RWPE1 (cell line): ENCODE measurements at regions not wholly inside any gene's neighbourhood (a gene's known extent, or its start where the extent isn't known, plus 50 kb on each side); places are given as distances from the start of the nearest gene placed in this dataset.

Source experiments
- CTCF ChIA-PET: fragments of 350-600 bp; sonication (Branson Sonifier 250); formaldehyde crosslinking; extraction: SDS; loops from one replicate; lab custom pipeline; 2021; lab: Yijun Ruan, JAX
- POLR2A ChIA-PET: fragments of 400-600 bp; formaldehyde crosslinking; extraction: SDS; loops from one replicate; lab custom pipeline; 2020; ENCODE audit warnings: antibody characterized with exemption; ENCODE audit not compliant: low non-redundant PET; lab: Yijun Ruan, JAX
- DNase-seq: peaks from one replicate; pipeline ENCODE4 v3.0.0; 2012; ENCODE audit warnings: low spot score
- H3K27ac ChIP-seq: fragments of 450-650 bp; 2 replicates; pipeline ENCODE4 v1.5.1; 2017
- TF ChIP-seq, protein P1 (sequence below): fragments of 450-650 bp; conservative IDR thresholded peaks from 2 replicates; pipeline ENCODE4 v1.5.1; 2017; ENCODE audit warnings: low read depth, mild to moderate bottlenecking

DNA sequence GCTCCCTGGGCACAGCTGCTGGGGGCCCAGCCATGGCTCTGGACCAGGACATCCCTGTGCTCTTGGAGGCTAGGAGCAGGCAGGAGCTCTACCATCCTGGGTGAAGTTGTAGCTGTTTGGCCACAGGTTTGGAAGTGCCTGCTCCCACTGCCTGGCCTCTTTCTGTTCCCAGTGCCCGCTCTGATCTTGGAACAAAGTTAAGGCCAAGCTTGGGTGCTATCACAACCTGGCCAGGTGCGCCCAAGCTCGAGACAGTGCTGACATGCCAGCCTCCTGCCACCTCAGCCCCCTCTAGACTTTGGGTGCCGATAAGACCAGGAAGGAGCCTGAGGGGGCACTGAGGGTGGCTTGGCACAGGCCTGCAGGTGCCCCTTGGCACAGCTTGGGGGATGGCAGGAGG, 686.1 kb upstream of the AADAT start:
- CTCF ChIA-PET, result no interaction called here
- TF ChIP-seq, protein P1, sequence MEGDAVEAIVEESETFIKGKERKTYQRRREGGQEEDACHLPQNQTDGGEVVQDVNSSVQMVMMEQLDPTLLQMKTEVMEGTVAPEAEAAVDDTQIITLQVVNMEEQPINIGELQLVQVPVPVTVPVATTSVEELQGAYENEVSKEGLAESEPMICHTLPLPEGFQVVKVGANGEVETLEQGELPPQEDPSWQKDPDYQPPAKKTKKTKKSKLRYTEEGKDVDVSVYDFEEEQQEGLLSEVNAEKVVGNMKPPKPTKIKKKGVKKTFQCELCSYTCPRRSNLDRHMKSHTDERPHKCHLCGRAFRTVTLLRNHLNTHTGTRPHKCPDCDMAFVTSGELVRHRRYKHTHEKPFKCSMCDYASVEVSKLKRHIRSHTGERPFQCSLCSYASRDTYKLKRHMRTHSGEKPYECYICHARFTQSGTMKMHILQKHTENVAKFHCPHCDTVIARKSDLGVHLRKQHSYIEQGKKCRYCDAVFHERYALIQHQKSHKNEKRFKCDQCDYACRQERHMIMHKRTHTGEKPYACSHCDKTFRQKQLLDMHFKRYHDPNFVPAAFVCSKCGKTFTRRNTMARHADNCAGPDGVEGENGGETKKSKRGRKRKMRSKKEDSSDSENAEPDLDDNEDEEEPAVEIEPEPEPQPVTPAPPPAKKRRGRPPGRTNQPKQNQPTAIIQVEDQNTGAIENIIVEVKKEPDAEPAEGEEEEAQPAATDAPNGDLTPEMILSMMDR, result no peak
- H3K27ac ChIP-seq, result no peak overlapping the region
- POLR2A ChIA-PET, result no interaction called here
- no peak for DNase-seq

DNA sequence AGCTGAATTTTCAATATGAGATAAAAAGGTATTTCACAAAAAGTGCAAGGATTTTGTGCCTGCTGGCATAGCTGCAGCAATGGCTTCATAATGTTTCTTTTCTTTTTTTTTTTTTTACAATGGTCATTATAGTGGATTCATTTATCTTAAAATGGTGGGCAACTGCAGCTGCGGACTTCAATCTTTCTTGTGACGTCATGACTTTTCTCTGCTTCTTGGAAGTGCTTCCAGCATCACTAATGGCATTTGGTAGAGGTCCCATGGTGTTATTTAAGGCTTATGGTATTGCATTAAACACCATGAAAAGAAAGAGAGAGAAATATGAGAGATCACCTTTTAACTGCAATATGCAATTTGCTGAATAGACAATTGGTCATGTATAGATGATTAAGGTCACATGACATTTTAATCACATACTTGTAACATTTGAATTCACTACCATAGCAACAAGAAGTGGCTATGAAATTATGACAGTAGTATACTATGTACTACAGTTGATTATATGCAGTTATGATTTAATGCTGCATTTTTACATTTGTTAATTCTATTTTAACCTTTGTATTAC, 684.0 kb upstream of the AADAT start:
- no peak overlapping the region for H3K27ac ChIP-seq
- DNase-seq, result no peak
- CTCF ChIA-PET, result no interaction called here
- POLR2A ChIA-PET, result no interaction called here
- TF ChIP-seq, protein P1, result no peak

DNA sequence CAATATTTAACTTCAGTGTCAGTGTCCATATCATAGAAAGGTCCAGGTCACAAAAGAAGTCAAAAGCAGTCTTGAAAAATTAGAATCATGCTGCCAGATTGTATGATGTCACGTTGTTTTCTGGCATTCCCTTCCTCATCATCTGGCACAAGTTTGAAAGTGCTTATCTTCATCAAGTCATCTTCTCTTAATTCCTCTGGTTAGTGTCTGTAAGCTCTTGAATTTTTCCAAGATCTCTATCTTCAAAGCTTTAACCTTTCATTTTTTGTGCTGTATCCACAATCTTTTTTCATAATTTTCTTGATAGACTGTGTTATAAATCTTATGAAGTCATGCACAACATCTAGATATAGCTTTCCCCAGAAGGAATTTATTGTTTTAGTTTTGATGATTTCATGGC, 682.7 kb upstream of the AADAT start:
- no peak for DNase-seq
- CTCF ChIA-PET, result no interaction called here
- TF ChIP-seq, protein P1, result no peak
- H3K27ac ChIP-seq, result no peak overlapping the region
- POLR2A ChIA-PET, result no interaction called here

DNA sequence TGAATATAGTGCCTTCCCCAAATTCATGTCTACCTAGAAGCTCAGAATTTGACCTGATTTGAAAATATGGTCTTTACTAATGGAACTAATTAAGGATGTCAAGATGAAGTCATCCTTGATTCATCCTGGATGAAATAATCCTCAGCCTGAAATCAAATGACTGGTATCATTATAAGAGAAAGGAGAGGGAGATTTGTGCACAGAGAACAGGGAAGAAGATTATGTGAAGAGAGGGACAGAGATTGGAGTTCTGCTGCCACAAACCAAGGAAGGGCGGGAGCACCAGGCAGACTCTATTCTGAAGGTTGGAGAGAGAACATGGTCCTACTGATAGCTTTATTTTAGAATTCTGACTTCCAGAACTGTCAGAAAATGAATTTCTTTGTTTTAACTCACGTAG, 680.9 kb upstream of the AADAT start:
- ChIA-PET CTCF (no interaction called here), POLR2A (no interaction called here)
- no peak overlapping the region for H3K27ac ChIP-seq

DNA sequence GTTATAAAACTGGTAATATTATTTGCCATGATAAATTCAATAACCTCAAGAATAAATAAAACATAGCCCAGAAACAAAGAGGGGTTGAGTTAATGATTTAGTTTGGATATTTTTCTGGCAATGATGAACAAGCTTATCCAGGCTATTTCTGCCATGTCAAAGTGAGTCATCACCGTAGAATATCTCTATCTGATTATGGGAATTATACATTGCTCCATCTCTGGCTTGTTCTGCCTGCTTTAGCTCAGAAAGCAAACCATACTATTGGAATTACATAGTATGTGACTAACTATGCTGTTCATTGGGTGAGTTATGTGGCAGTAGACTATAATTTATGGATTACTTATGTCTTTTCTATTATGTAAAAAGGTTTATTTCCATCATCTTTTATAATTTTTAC, 680.1 kb upstream of the AADAT start:
- DNase-seq, result peak; percentile 16
- ChIA-PET POLR2A (no interaction called here), CTCF (interaction anchor here (0.7 kb wide), 1 partner anchor 184 kb away, joined by 3 read pairs; no protein-coding TSS in a partner anchor)
- no peak overlapping the region for H3K27ac ChIP-seq
- TF ChIP-seq, protein P1, result no peak

More for the DNA sequence above, 680.9 kb upstream of the AADAT start:
- no peak for DNase-seq
- TF ChIP-seq, protein P1, result no peak

DNA sequence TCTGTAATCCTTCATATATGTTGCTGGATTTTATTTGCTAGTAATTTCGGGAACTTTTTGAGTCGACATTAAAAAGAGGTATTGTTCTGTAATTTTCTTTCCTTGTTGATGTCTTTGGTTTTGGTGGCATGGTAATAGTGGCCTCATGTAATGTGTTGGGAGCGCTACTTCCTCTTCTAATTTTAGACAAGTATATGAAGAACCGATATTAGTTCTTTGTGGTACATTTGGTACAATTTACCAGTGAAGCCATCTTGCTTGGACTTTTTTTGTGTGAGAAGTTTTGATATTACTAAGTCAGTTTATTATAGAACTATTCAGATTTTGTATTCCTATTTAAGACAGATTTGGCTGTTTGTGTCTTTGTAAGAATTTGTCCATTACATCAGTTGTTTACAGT, 669.2 kb upstream of the AADAT start:
- H3K27ac ChIP-seq, result no peak overlapping the region
- TF ChIP-seq, protein P1, result no peak
- CTCF ChIA-PET, result interaction anchor here (0.7 kb wide), 1 partner anchor 9 kb away, joined by 4 read pairs; no protein-coding TSS in a partner anchor
- DNase-seq, result no peak
- POLR2A ChIA-PET, result no interaction called here
